HepG2 (cell line): ENCODE measurements at regions not wholly inside any gene's neighbourhood (a gene's known extent, or its start where the extent isn't known, plus 50 kb on each side); places are given as distances from the start of the nearest gene placed in this dataset.

Source experiments
- ATAC-seq: fragments of 200-7000 bp; cut with Tn5 transposase; 3 replicates; pipeline ENCODE4 v1.9.1; 2020; ENCODE audit warnings: mild to moderate bottlenecking, moderate library complexity
- BruUV-seq: library from RNA; stranded (reverse); fragments of 400-500 nt; replicated peaks from 2 replicates; lab custom pipeline; 2021; lab: Mats Ljungman, UMichigan
- CTCF ChIA-PET: fragments of 300-600 bp; formaldehyde crosslinking; extraction: SDS; loops from one replicate; lab custom pipeline; 2021; ENCODE audit warnings: low total read pairs, inconsistent platforms, low intra/inter-chr PET ratio; lab: Yijun Ruan, JAX
- POLR2A ChIA-PET: fragments of 350-600 bp; sonication (Branson Sonifier 250); formaldehyde crosslinking; loops from one replicate; lab custom pipeline; 2020; ENCODE audit warnings: antibody characterized with exemption, inconsistent platforms; lab: Yijun Ruan, JAX
- DNase-seq: peaks from one replicate; pipeline ENCODE4 v3.0.0-alpha.2; 2015; ENCODE audit warnings: low spot score
- FAIRE-seq: peaks from 3 replicates; lab custom pipeline; 2011; peaks lifted over from hg19 to GRCh38; lab: Jason Lieb, UNC
- H2AFZ ChIP-seq: one replicate; pipeline ENCODE4 v1.6.1; 2011; ENCODE audit warnings: low read length, inconsistent platforms
- H3K27ac ChIP-seq: fragments of 300-600 bp; 3 replicates; pipeline ENCODE4 v1.8.0; 2011; ENCODE audit warnings: mixed run types, mild to moderate bottlenecking, mixed read lengths, low read length, inconsistent platforms; ENCODE audit not compliant: insufficient read depth; ENCODE audit errors: extremely low read length
- H3K27me3 ChIP-seq, 2 experiments: fragments of 200-600 bp in 1 of 2; 2 replicates in 1 of 2; 3 replicates in 1 of 2; pipeline versions ENCODE4 v1.6.0 to v1.8.0; 2011; ENCODE audit warnings: low read length in 2 of 2, mild to moderate bottlenecking in 2 of 2, moderate library complexity in 2 of 2, inconsistent platforms in 1 of 2; ENCODE audit not compliant: insufficient read depth in 2 of 2, control insufficient read depth in 1 of 2
- H3K36me3 ChIP-seq, 2 experiments: fragments of 200-600 bp in 1 of 2; replicated peaks in 1 of 2; 2 replicates in 1 of 2; 3 replicates in 1 of 2; pipeline versions ENCODE4 v1.5.1 to v1.8.0; 2011; ENCODE audit warnings: low read length in 2 of 2, inconsistent platforms in 1 of 2; ENCODE audit not compliant: insufficient read depth in 2 of 2, control insufficient read depth in 1 of 2
- H3K4me1 ChIP-seq: 2 replicates; pipeline ENCODE4 v1.5.1; 2012; ENCODE audit warnings: low read length, inconsistent platforms; ENCODE audit not compliant: insufficient read depth
- H3K4me2 ChIP-seq: 2 replicates; pipeline ENCODE4 v1.6.0; 2011; ENCODE audit warnings: low read depth, low read length, inconsistent platforms
- H3K4me3 ChIP-seq, 3 experiments: fragments of 200-600 bp in 1 of 3; sonication (generic), shearing (Covaris generic) in 1 of 3; replicated peaks in 1 of 3; 2 replicates each; pipeline ENCODE4 v1.5.1; 2011 to 2016; ENCODE audit warnings: low read length in 3 of 3, inconsistent platforms in 2 of 3, low read depth in 2 of 3, mild to moderate bottlenecking in 2 of 3, control low read depth in 1 of 3, mixed read lengths in 1 of 3; ENCODE audit not compliant: insufficient read depth in 1 of 3
- H3K79me2 ChIP-seq: one replicate; pipeline ENCODE4 v1.6.1; 2011; ENCODE audit warnings: low read length, inconsistent platforms; ENCODE audit not compliant: insufficient read depth
- H3K9ac ChIP-seq: 2 replicates; pipeline ENCODE4 v1.6.0; 2011; ENCODE audit warnings: mild to moderate bottlenecking, low read depth, low read length, inconsistent platforms; ENCODE audit not compliant: insufficient read depth
- H3K9me3 ChIP-seq: 2 replicates; pipeline ENCODE4 v1.5.1; 2012; ENCODE audit warnings: mild to moderate bottlenecking, low read length
- H4K20me1 ChIP-seq: 2 replicates; pipeline ENCODE4 v1.6.0; 2011; ENCODE audit warnings: inconsistent platforms, mild to moderate bottlenecking, low read length, moderate library complexity; ENCODE audit not compliant: insufficient read depth
- MLXIP ChIP-seq: sonication (generic); formaldehyde crosslinking; IDR thresholded peaks from 2 replicates; pipeline ENCODE4 v1.9.0; 2021; ENCODE audit warnings: missing genetic modification reagents, borderline replicate concordance
- TBX3 ChIP-seq: fragments of 450-650 bp; IDR thresholded peaks from 2 replicates; pipeline ENCODE4 v1.6.1; 2017; ENCODE audit warnings: antibody characterized with exemption, mild to moderate bottlenecking, inconsistent platforms, borderline replicate concordance
- YEATS4 ChIP-seq: sonication (generic); formaldehyde crosslinking; IDR thresholded peaks from 2 replicates; pipeline ENCODE4 v1.4.0; 2020; ENCODE audit warnings: missing genetic modification reagents, borderline replicate concordance
- ZBTB38 ChIP-seq: sonication (generic); formaldehyde crosslinking; IDR thresholded peaks from 2 replicates; pipeline ENCODE4 v1.5.1; 2020; ENCODE audit warnings: mild to moderate bottlenecking, missing genetic modification reagents
- ZNF296 ChIP-seq: sonication (generic); formaldehyde crosslinking; conservative IDR thresholded peaks from 2 replicates; pipeline ENCODE4 v1.5.0; 2020; ENCODE audit warnings: mild to moderate bottlenecking, missing genetic modification reagents
- ZNF383 ChIP-seq: sonication (generic); formaldehyde crosslinking; IDR thresholded peaks from 2 replicates; pipeline ENCODE4 v1.4.0; 2020; ENCODE audit warnings: missing genetic modification reagents, mild to moderate bottlenecking, borderline replicate concordance
- ZNF513 ChIP-seq: sonication (generic); formaldehyde crosslinking; conservative IDR thresholded peaks from 2 replicates; pipeline ENCODE4 v1.5.0; 2020; ENCODE audit warnings: missing genetic modification reagents
- ZNF549 ChIP-seq: sonication (generic); formaldehyde crosslinking; IDR thresholded peaks from 2 replicates; pipeline ENCODE4 v1.5.0; 2020; ENCODE audit warnings: missing genetic modification reagents
- ZNF558 ChIP-seq: sonication (generic); formaldehyde crosslinking; IDR thresholded peaks from 2 replicates; pipeline ENCODE4 v1.9.0; 2022; ENCODE audit warnings: mild to moderate bottlenecking, missing genetic modification reagents, borderline replicate concordance
- whole genome bisulfite sequencing: methylation state at CpG from one replicate; pipeline ENCODE4 v1.1.6; 2017; ENCODE audit warnings: low lambda C conversion rate; 5-methylcytosine and 5-hydroxymethylcytosine counted together
- in situ Hi-C: cut with HindIII; loops from 2 replicates; pipeline ENCODE4 v1.10.0; 2017; ENCODE audit warnings: low pct_unique_long_range_greater_than_20kb; ENCODE audit not compliant: extremely low pct_ligation_motif_present
- intact Hi-C: fragments of 100-400 bp; cut with micrococcal nuclease; formaldehyde crosslinking; loops from one replicate; pipeline ENCODE4 v1.10.0; 2022; ENCODE audit not compliant: unreplicated experiment
- TF ChIP-seq, protein P1 (sequence below): sonication (generic); formaldehyde crosslinking; conservative IDR thresholded peaks from 2 replicates; pipeline ENCODE4 v1.4.0; 2020; ENCODE audit warnings: missing genetic modification reagents

- no peak for TF ChIP-seq MLXIP (CRISPR knock-in tag)
Measured at GRCh38 chr12:92431146-92431545, 271.6 kb upstream of the PLEKHG7 start (continued).

- intact Hi-C loops: loop anchor here (5.0 kb wide), 1 partner anchor 146 kb away; no protein-coding TSS in a partner anchor
- Histone ChIP-seq H4K20me1 (no peaks in the 10 kb centered on the region), H3K4me3 (no peak overlapping the region), H3K9me3 (no peaks in the 10 kb centered on the region), H3K9ac (no peak overlapping the region), H3K4me1 (no peaks in the 10 kb centered on the region), H2AFZ (no peak overlapping the region), H3K27ac (no peak overlapping the region), H3K4me2 (no peak overlapping the region), H3K36me3 (no peaks in the 10 kb centered on the region), H3K27me3 (no peaks in the 10 kb centered on the region; a peak in 1 of 5 replicates)
- DNase-seq (no peak), FAIRE-seq (no peak), ATAC-seq (no peak)
- ChIA-PET CTCF (no interaction called here), POLR2A (no interaction called here)
- in situ Hi-C loops: no loop called here
- TF ChIP-seq ZNF549 (CRISPR knock-in tag): no peak
- TF ChIP-seq, all 625 proteins: peak for 0
- BruUV-seq: no TSS peak
- H3K79me2 ChIP-seq: no peaks in the 10 kb centered on the region
Measured at GRCh38 chr12:92426332-92426731, 276.5 kb upstream of the PLEKHG7 start.

GRCh38 chr12:92425165-92425564, 277.6 kb upstream of the PLEKHG7 start:
- ATAC-seq (no peak), DNase-seq (no peak), FAIRE-seq (no peak)
- Histone ChIP-seq H3K79me2 (no peaks in the 10 kb centered on the region), H3K27ac (no peak overlapping the region), H3K4me3 (no peak overlapping the region), H3K27me3 (no peaks in the 10 kb centered on the region; a peak in 1 of 5 replicates), H2AFZ (no peak overlapping the region), H4K20me1 (no peaks in the 10 kb centered on the region), H3K36me3 (no peaks in the 10 kb centered on the region), H3K9me3 (no peaks in the 10 kb centered on the region), H3K4me1 (no peaks in the 10 kb centered on the region), H3K9ac (no peak overlapping the region), H3K4me2 (no peak overlapping the region)
- in situ Hi-C loops (no loop called here), intact Hi-C loops (loop anchor here (5.0 kb wide), 1 partner anchor 147 kb away; no protein-coding TSS in a partner anchor)
- BruUV-seq: no TSS peak
- WGBS: 71% methylated on average over 1 of the region's 1 CpG
- CTCF ChIA-PET: no interaction called here
- POLR2A ChIA-PET: no interaction called here
- TF ChIP-seq TBX3 (no peak), ZNF296 (CRISPR knock-in tag) (no peak), YEATS4 (CRISPR knock-in tag) (no peak), ZNF383 (CRISPR knock-in tag) (no peak), ZNF513 (CRISPR knock-in tag) (no peak), ZBTB38 (no peak), ZNF558 (CRISPR knock-in tag) (no peak)
- TF ChIP-seq, protein P1, sequence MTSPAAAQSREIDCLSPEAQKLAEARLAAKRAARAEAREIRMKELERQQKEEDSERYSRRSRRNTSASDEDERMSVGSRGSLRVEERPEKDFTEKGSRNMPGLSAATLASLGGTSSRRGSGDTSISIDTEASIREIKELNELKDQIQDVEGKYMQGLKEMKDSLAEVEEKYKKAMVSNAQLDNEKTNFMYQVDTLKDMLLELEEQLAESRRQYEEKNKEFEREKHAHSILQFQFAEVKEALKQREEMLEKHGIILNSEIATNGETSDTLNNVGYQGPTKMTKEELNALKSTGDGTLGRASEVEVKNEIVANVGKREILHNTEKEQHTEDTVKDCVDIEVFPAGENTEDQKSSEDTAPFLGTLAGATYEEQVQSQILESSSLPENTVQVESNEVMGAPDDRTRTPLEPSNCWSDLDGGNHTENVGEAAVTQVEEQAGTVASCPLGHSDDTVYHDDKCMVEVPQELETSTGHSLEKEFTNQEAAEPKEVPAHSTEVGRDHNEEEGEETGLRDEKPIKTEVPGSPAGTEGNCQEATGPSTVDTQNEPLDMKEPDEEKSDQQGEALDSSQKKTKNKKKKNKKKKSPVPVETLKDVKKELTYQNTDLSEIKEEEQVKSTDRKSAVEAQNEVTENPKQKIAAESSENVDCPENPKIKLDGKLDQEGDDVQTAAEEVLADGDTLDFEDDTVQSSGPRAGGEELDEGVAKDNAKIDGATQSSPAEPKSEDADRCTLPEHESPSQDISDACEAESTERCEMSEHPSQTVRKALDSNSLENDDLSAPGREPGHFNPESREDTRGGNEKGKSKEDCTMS: no peak
